ENCODE measurements at regions not wholly inside any gene's neighbourhood (a gene's known extent, or its start where the extent isn't known, plus 50 kb on each side); places are given as distances from the start of the nearest gene placed in this dataset.
"Not testable (repeated sequence)": the region's sequence is repeated elsewhere in the genome, so short reads cannot be mapped to it uniquely, and the experiment has no call there.

DNA sequence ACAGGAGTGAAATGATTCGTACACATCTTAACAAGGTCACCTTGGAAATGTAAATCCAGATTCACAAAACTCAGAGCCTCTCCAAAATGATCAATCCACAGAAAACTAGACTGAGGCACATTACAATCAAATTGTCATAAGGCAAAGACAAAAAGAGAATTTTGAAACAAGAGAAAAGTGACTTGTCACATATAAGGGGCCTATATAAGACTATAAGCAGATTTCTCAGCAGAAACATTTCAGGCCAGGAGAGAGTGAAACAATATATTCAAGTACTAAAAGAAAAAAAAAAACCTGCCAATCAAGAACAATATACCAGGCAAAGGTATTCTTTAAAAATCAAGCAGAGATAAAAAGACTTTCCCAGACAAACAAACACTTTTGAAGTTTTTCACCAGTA lies 429.1 kb downstream of the BCAT1 start:
- DNase-seq, result no peak

DNA sequence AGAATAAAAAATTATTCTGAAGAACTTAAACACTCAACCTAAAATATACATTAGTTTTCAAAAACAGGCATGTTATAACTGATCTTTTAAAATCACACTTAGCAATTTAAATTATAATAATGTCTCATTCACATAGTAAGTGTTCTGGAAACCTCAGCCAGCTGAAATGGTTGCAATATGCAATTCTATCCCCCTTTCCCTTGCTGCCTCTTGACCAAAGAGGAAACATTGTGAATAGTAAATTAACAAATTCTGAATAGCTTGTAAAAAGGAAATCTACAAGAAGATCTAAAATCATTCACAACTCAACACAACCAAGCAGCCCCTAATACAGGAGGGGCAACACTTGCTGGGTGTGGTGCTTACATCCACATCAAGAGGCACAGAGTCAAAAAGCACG lies 431.9 kb downstream of the BCAT1 start:
- DNase-seq, result no peak

DNA sequence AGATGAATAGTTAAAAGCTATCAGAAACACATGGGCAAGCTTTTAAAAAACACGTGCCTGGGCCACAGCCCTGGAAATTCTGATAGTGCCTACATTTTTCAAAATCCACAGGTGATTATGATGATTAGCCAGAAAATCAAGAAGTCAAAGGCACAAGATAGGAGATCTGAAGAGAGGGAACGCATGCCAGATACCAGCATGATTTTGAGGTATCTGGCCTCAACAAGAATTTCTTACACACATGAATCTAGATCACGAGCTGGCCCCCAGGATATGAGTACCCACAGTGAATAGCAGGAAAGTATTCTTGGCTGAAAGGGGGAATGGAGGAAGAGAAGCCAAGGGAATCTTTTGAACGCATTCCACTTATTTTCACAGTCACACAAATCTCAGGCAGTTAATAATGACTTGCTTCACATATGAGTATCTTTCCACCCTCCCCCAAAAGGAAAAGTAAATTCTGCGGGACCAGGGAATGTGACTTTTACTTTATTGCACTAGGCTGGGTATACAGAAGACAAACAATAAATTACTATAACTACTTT lies 438.2 kb downstream of the BCAT1 start:
- DNase-seq, result no peak

- no peak for DNase-seq
Measured at GRCh38 chr12:24507827-24508226, 441.1 kb downstream of the BCAT1 start.

GRCh38 chr12:24505366-24506015 lies 443.4 kb downstream of the BCAT1 start:
- no peak for DNase-seq

- not testable (repeated sequence) for DNase-seq
Measured at GRCh38 chr12:24503477-24503876, 445.4 kb downstream of the BCAT1 start.

- DNase-seq, result no peak
Measured at GRCh38 chr12:24500831-24501230, 448.1 kb downstream of the BCAT1 start.

GRCh38 chr12:24500421-24500820 lies 448.5 kb downstream of the BCAT1 start:
- DNase-seq, result no peak

GRCh38 chr12:24499151-24500146 lies 449.5 kb downstream of the BCAT1 start:
- DNase-seq, result no peak

DNA sequence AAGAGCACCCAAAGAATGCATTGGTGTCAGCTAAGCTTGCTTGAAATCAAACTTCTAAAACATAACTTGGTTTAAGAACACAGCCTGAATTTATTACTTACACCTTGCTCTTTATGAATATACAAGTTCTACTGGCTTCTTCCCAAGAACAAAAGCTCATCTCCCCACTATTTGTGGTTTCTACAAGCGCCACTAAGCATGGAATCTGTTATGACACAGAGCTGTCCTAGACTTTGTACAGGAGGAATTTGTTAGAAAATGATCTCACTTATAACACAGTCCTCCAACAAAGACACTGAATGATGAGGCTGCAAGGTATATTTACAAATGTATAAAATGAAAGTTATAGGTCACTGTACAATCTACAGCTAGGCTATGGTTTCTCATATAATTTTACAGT lies 452.1 kb downstream of the BCAT1 start:
- DNase-seq, result no peak

GRCh38 chr12:24494401-24494800 lies 454.5 kb downstream of the BCAT1 start:
- no peak for DNase-seq

- no peak for DNase-seq
Measured at GRCh38 chr12:24491968-24492367, 456.9 kb downstream of the BCAT1 start.

DNA sequence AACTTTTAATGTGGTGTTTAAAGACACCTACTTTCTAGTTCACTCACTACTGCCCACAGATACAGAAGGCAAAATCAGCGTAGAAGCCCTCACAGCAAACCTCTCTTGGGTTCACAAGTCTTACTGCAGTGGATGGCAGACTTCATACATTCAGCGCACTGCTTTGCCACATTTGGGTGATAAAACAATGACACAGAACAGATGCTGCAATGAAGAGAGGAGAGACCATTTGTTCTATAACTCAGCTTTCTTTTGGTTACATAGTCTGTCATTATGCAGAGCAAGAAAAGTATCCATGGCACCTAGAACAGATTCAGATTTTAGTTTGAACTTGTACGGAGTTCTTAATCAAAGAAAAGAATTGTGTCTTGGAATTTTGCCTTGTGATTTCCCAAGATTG lies 459.0 kb downstream of the BCAT1 start:
- DNase-seq, result peak in 1 of 51 donors; percentile 3

- no peak for DNase-seq
Measured at GRCh38 chr12:24488906-24489619, 459.8 kb downstream of the BCAT1 start.

DNA sequence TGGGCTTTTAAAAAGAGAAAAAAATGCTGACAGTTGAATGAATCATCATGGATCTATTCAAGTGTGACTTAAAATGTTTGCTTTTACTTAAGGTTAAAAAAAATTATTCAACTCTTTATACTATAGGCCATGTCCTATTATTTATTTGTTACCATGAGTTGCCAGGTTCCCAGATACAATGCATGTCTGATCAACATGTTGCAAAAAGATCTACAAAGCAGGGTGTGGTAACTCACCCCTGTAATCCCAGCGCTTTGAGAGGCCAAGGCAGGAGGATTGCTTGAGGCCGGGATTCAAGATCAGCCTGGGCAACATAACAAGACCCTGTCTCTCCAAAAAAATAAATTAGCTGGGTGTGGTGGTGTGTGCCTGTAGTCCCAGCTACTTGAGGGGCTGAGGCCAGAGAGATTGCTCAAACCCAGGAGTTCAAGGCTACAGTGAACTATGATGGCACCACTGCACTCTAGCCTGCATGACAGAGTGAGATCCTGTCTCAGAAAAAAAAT lies 460.8 kb downstream of the BCAT1 start:
- no peak for DNase-seq

DNA sequence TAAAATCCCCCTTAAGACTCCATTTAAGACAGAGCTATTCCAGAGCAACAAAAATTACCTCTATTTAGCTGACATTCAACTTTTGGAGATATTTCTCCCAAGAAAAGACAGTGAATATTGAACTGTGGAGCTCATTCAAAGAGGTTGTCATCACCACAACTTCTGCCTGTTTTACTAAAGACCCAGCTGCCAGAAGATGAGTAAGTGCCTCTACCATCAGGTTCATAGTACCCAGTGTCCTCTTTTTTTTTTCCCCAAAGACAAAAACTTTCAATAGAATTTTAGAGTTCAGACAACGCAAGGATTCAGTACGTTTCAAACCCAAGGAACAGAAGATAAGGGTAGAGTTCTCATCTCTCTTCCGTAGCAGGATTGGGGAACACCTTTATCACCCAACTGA lies 461.3 kb downstream of the BCAT1 start:
- no peak for DNase-seq

- DNase-seq, result no peak
Measured at GRCh38 chr12:24483732-24484131, 465.2 kb downstream of the BCAT1 start.

- DNase-seq, result no peak
Measured at GRCh38 chr12:24482882-24483604, 465.9 kb downstream of the BCAT1 start.

DNA sequence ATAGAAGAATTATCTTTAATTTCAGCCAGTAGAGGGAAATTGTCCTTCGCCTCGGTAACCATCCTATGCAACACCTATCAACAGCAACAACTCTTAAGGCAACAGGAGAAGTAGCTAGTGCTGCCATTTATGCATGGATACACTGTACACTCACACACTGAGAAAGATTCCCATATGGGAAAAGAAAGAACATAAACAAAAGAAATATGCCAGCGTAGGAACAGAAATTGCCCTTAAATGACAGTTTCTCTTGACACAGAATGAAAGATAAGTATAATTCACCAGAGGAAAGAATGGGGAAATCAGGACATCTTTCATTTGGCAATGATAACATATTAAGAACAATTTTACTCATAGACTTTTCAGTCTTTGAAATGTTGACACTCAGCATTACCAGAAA lies 466.9 kb downstream of the BCAT1 start:
- DNase-seq, result no peak

DNA sequence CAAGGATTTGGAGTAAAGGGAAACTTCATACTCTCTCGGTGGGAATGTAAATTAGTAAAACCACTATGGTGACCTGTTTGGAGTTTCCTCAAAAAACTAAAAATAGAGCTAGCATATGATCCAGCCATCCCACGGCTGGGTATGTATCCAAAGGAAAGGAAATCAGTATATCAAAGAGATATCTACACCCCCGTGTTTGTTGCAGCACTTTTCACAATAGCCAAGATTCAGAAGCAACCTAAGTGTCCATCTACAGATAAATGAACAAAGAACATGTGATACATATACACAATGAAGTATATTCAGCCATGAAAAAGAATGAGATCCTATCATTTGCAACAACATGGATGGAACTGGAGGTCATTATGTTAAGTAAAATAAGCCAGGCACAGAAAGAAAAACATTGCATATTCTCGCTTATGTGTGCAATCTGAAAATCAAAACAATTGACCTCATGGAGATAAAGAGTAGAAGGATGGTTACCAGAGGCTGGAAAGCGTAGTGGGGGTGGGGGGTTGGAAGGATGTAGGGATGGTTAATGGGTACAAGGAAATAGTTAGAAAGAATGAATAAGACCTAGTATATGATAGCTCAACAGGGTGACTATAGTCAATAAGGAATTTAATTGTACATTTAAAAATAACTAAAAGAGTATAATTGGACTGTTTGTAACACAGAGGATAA lies 468.0 kb downstream of the BCAT1 start:
- DNase-seq, result no peak
